ENCODE measurements at regions not wholly inside any gene's neighbourhood (a gene's known extent, or its start where the extent isn't known, plus 50 kb on each side); places are given as distances from the start of the nearest gene placed in this dataset.

DNA sequence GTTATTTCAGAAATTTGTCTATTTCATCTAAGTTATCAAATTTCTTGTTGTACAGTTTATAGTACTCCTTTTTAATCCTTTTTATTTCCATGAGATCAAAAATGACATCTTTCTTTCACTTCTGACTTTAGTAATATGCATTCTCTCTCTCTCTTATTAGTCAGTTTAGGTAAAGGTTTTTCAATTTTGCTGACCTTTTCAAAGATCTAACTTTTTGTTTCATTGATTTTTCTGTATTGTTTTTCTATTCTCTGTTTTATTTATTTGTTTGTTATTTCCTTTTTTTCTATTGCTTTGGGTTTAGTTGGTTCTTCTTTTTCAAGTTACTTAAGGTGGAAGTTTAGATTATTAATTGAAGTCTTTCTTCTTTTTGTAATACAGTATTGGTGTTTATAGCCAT lies 294.2 kb downstream of the CCDC85A start:
- Histone ChIP-seq H3K36me3 (no peaks in the 10 kb centered on the region), H3K27ac (no peak overlapping the region), H3K4me1 (no peaks in the 10 kb centered on the region), H3K27me3 (no peaks in the 10 kb centered on the region), H3K9me3 (no peaks in the 10 kb centered on the region), H3K4me3 (no peak overlapping the region)
- intact Hi-C loops (cut with DNase I): no loop called here
- no peak for TF ChIP-seq CTCF (IDR thresholded peaks at IDR 0.05)
- no peak for DNase-seq (ENCODE audit: low spot score in 2 of 2)

DNA sequence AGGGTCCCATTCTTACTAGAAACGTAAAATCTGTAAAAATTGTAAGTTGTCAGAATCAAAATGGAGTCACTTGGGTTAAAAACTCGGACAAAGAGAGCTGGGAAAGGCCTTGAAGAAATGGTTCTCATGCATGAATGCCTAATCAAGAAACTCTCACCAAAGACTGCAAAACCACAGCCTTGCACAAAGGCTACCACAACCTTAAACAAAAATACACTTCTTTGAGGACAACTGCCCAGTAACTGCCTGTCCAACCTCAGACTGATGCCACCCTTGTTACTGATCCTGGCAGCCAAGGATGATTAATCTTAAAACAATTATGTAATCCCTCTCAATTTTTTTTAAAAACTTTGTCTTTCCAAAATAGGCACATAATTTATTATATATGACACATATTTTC lies 299.3 kb downstream of the CCDC85A start:
- no peak for TF ChIP-seq CTCF (IDR thresholded peaks at IDR 0.05)
- intact Hi-C loops (cut with DNase I): no loop called here
- H3K36me3 ChIP-seq: no peaks in the 10 kb centered on the region
- no peaks in the 10 kb centered on the region for H3K9me3 ChIP-seq
- no peak overlapping the region for H3K27ac ChIP-seq
- no peak overlapping the region for H3K4me3 ChIP-seq
- no peak for DNase-seq (ENCODE audit: low spot score in 2 of 2)
- H3K27me3 ChIP-seq: no peaks in the 10 kb centered on the region
- H3K4me1 ChIP-seq: no peaks in the 10 kb centered on the region

DNA sequence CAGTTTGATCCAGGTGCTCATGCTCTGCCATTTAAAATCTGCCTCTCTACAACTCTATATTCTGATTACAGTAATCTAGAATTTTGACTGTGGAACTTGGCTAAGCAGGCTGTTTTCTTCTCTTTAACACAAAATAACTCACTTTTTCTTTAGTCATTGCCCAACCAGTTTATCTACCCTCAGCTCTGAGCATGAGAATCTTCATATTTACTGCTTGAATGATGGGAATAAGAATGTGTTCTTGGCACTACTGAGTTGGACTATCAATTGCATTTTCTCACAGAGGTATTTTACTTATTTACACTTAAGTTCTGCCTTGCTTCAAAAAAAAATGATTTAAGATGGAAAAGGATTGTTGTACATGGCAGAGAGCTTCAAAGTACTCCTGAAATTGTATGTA lies 301.1 kb downstream of the CCDC85A start:
- no peaks in the 10 kb centered on the region for H3K9me3 ChIP-seq
- H3K4me1 ChIP-seq: no peaks in the 10 kb centered on the region
- intact Hi-C loops (cut with DNase I): no loop called here
- no peak for TF ChIP-seq CTCF (IDR thresholded peaks at IDR 0.05)
- H3K36me3 ChIP-seq: no peaks in the 10 kb centered on the region
- H3K27ac ChIP-seq: no peak overlapping the region
- no peak for DNase-seq (ENCODE audit: low spot score in 2 of 2)
- no peak overlapping the region for H3K4me3 ChIP-seq
- H3K27me3 ChIP-seq: no peaks in the 10 kb centered on the region

- no peak for TF ChIP-seq CTCF (IDR thresholded peaks at IDR 0.05)
- intact Hi-C loops (cut with DNase I): no loop called here
- H3K36me3 ChIP-seq: no peaks in the 10 kb centered on the region
- no peak for DNase-seq (ENCODE audit: low spot score in 2 of 2)
- no peaks in the 10 kb centered on the region for H3K4me1 ChIP-seq
- no peaks in the 10 kb centered on the region for H3K27me3 ChIP-seq
- no peak overlapping the region for H3K27ac ChIP-seq
- no peak overlapping the region for H3K4me3 ChIP-seq
- H3K9me3 ChIP-seq: peaks cover 0 to 11% of the 10 kb centered on the region in 2 donors
These were observed 316.5 kb downstream of the CCDC85A start for GRCh38 chr2:56500317-56500716.

GRCh38 chr2:56502616-56503015 lies 318.8 kb downstream of the CCDC85A start:
- no peak for DNase-seq (ENCODE audit: low spot score in 2 of 2)
- Histone ChIP-seq H3K27me3 (no peaks in the 10 kb centered on the region), H3K4me3 (no peak overlapping the region), H3K9me3 (peaks cover 0 to 8% of the 10 kb centered on the region in 2 donors), H3K36me3 (no peaks in the 10 kb centered on the region), H3K27ac (no peak overlapping the region), H3K4me1 (no peaks in the 10 kb centered on the region)
- intact Hi-C loops (cut with DNase I): no loop called here
- TF ChIP-seq CTCF (IDR thresholded peaks at IDR 0.05): no peak

- no peak for DNase-seq (ENCODE audit: low spot score in 2 of 2)
- Histone ChIP-seq H3K4me1 (no peaks in the 10 kb centered on the region), H3K9me3 (no peaks in the 10 kb centered on the region), H3K4me3 (no peak overlapping the region), H3K27me3 (no peaks in the 10 kb centered on the region), H3K27ac (no peak overlapping the region), H3K36me3 (no peaks in the 10 kb centered on the region)
- intact Hi-C loops (cut with DNase I): no loop called here
- TF ChIP-seq CTCF (IDR thresholded peaks at IDR 0.05): no peak
These were observed 322.1 kb downstream of the CCDC85A start for GRCh38 chr2:56505885-56506284.
